MM.1S (cell line): ENCODE measurements at regions not wholly inside any gene's neighbourhood (a gene's known extent, or its start where the extent isn't known, plus 50 kb on each side); places are given as distances from the start of the nearest gene placed in this dataset.

Experiments
- DNase-seq: peaks from one replicate; pipeline ENCODE4 v3.0.0-alpha.2; 2015
- H2AFZ ChIP-seq: fragments of 300-600 bp; sonication (generic); 2 replicates; pipeline ENCODE4 v1.6.0; 2016; ENCODE audit warnings: antibody characterized with exemption, low read length
- H3F3A ChIP-seq: fragments of 300-600 bp; sonication (generic); 2 replicates; pipeline ENCODE4 v1.6.1; 2016; ENCODE audit warnings: mild to moderate bottlenecking, antibody characterized with exemption, low read length, moderate library complexity, mixed read lengths; ENCODE audit not compliant: insufficient read depth
- H3K27ac ChIP-seq: fragments of 300-600 bp; sonication (generic); 2 replicates; pipeline ENCODE4 v1.5.1; 2016; ENCODE audit warnings: mild to moderate bottlenecking, low read length
- H3K27me3 ChIP-seq: fragments of 300-600 bp; sonication (generic); replicated peaks from 2 replicates; pipeline ENCODE4 v1.6.0; 2016; ENCODE audit warnings: low read length; ENCODE audit not compliant: insufficient read depth
- H3K36me3 ChIP-seq: fragments of 300-600 bp; sonication (generic); replicated peaks from 2 replicates; pipeline ENCODE4 v1.6.1; 2016; ENCODE audit warnings: mild to moderate bottlenecking, low read length, mixed read lengths; ENCODE audit not compliant: insufficient read depth
- H3K4me1 ChIP-seq: fragments of 300-600 bp; sonication (generic); 2 replicates; pipeline ENCODE4 v1.6.1; 2016; ENCODE audit warnings: low read length, mixed read lengths
- H3K4me2 ChIP-seq: fragments of 300-600 bp; sonication (generic); 2 replicates; pipeline ENCODE4 v1.6.0; 2016; ENCODE audit warnings: low read depth, low read length
- H3K4me3 ChIP-seq: fragments of 300-600 bp; sonication (generic); 2 replicates; pipeline ENCODE4 v1.5.1; 2016; ENCODE audit warnings: low read length, mixed read lengths
- H3K79me2 ChIP-seq: fragments of 300-600 bp; sonication (generic); 2 replicates; pipeline ENCODE4 v1.6.1; 2016; ENCODE audit warnings: mixed run types, low read length, mixed read lengths
- H3K9ac ChIP-seq: fragments of 300-600 bp; sonication (generic); 2 replicates; pipeline ENCODE4 v1.6.1; 2016; ENCODE audit warnings: low read length, mixed read lengths
- H3K9me2 ChIP-seq: fragments of 300-600 bp; sonication (generic); replicated peaks from 2 replicates; pipeline ENCODE4 v1.6.1; 2016; ENCODE audit warnings: mild to moderate bottlenecking, low read length, mixed read lengths; ENCODE audit not compliant: insufficient read depth
- H3K9me3 ChIP-seq: fragments of 300-600 bp; sonication (generic); replicated peaks from 2 replicates; pipeline ENCODE4 v1.6.1; 2016; ENCODE audit warnings: mild to moderate bottlenecking, low read length, mixed read lengths; ENCODE audit not compliant: insufficient read depth
- H4K20me1 ChIP-seq: fragments of 300-600 bp; sonication (generic); 2 replicates; pipeline ENCODE4 v1.6.1; 2016; ENCODE audit warnings: mild to moderate bottlenecking, low read length, moderate library complexity, mixed read lengths; ENCODE audit not compliant: insufficient read depth
- CTCF ChIP-seq: fragments of 300-600 bp; sonication (generic); IDR thresholded peaks from 2 replicates; pipeline ENCODE4 v1.5.1; 2016; ENCODE audit warnings: antibody characterized with exemption, low read length, mixed read lengths
- EZH2 ChIP-seq: fragments of 300-600 bp; sonication (generic); optimal IDR thresholded peaks from 2 replicates; pipeline ENCODE3; 2017; ENCODE audit warnings: low read depth, mild to moderate bottlenecking, antibody characterized with exemption, low read length, mixed read lengths
- EZH2phosphoT487 ChIP-seq: fragments of 300-600 bp; sonication (generic); IDR thresholded peaks from 2 replicates; pipeline ENCODE4 v1.6.1; 2018; ENCODE audit warnings: antibody characterized with exemption, low read length

GRCh38 chr7:41005374-41005901 is 697.5 kb downstream of the INHBA start:
- no peaks in the 10 kb centered on the region for H3F3A ChIP-seq
- no peaks in the 10 kb centered on the region for H3K9me3 ChIP-seq
- H3K4me2 ChIP-seq, result no peak overlapping the region
- no peak overlapping the region for H3K27ac ChIP-seq
- H3K27me3 ChIP-seq, result no peaks in the 10 kb centered on the region
- H3K9me2 ChIP-seq, result no peaks in the 10 kb centered on the region
- no peak for DNase-seq
- H3K36me3 ChIP-seq, result no peaks in the 10 kb centered on the region
- no peaks in the 10 kb centered on the region for H3K4me1 ChIP-seq
- H3K79me2 ChIP-seq, result no peaks in the 10 kb centered on the region
- no peak for TF ChIP-seq CTCF
- H2AFZ ChIP-seq, result no peak overlapping the region
- H3K4me3 ChIP-seq, result no peak overlapping the region
- H4K20me1 ChIP-seq, result no peaks in the 10 kb centered on the region
- H3K9ac ChIP-seq, result no peak overlapping the region

- H3K4me1 ChIP-seq, result no peaks in the 10 kb centered on the region
- no peaks in the 10 kb centered on the region for H3F3A ChIP-seq
- no peaks in the 10 kb centered on the region for H3K36me3 ChIP-seq
- H3K4me2 ChIP-seq, result no peak overlapping the region
- H3K9ac ChIP-seq, result no peak overlapping the region
- no peaks in the 10 kb centered on the region for H3K9me2 ChIP-seq
- no peak for TF ChIP-seq EZH2phosphoT487
- TF ChIP-seq EZH2, result no peak
- TF ChIP-seq CTCF, result no peak
- no peaks in the 10 kb centered on the region for H3K27me3 ChIP-seq
- H3K9me3 ChIP-seq, result no peaks in the 10 kb centered on the region
- no peak overlapping the region for H2AFZ ChIP-seq
- no peak overlapping the region for H3K27ac ChIP-seq
- H3K4me3 ChIP-seq, result no peak overlapping the region
- no peaks in the 10 kb centered on the region for H3K79me2 ChIP-seq
- H4K20me1 ChIP-seq, result no peaks in the 10 kb centered on the region
- DNase-seq, result no peak
Observed at GRCh38 chr7:41003977-41004376, 698.9 kb downstream of the INHBA start.

GRCh38 chr7:41003611-41003940 is 699.3 kb downstream of the INHBA start:
- Histone ChIP-seq H3K9me3 (no peaks in the 10 kb centered on the region), H2AFZ (no peak overlapping the region), H3K27me3 (no peaks in the 10 kb centered on the region), H3K4me2 (no peak overlapping the region), H3K4me1 (no peaks in the 10 kb centered on the region), H3K27ac (no peak overlapping the region), H3K4me3 (no peak overlapping the region), H3K36me3 (no peaks in the 10 kb centered on the region), H4K20me1 (no peaks in the 10 kb centered on the region), H3K9ac (no peak overlapping the region), H3K79me2 (no peaks in the 10 kb centered on the region), H3K9me2 (no peaks in the 10 kb centered on the region), H3F3A (no peaks in the 10 kb centered on the region)
- no peak for DNase-seq
- TF ChIP-seq EZH2phosphoT487 (no peak), EZH2 (no peak), CTCF (no peak)
